ENCODE measurements at regions not wholly inside any gene's neighbourhood (a gene's known extent, or its start where the extent isn't known, plus 50 kb on each side); places are given as distances from the start of the nearest gene placed in this dataset.

DNA sequence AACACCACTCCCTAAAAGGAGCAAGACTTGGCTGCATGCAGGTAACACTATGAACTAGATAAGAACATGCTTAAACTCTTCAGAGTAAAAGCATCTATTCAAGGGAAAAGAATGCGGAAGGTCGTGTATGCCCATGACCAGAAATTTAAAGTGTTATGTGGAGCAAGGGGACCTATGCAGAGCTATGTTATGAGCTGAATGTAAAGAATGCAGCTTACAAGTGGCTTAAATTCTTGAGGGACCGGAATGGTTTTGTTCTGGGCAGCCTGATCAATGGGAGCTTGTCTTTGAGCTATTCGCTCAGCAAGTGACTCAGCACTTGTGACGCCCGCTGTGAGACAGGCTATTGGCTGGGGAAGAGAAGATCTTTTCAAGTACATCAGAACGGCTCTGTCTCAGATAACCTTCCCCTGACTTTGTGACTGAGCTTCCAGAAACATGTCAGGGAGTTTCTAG is 367.5 kb upstream of the THBS1 start:
- Histone ChIP-seq H3K9ac (ENCODE audit: low read length) (no peak overlapping the region), H3K36me3 (replicated peaks; ENCODE audit: low read depth, low read length) (peaks cover 5% of the 10 kb centered on the region), H3K4me3 (ENCODE audit: low read length) (no peak overlapping the region), H4K20me1 (ENCODE audit: insufficient read depth, low read length) (no peaks in the 10 kb centered on the region), H3K27ac (ENCODE audit: low read length) (no peak overlapping the region), H3K79me2 (ENCODE audit: low read length) (no peaks in the 10 kb centered on the region), H3K4me2 (ENCODE audit: low read length) (no peak overlapping the region), H3K27me3 (ENCODE audit: low read depth, low read length) (no peaks in the 10 kb centered on the region), H3K9me3 (ENCODE audit: insufficient read depth, low read length) (peaks cover 10% of the 10 kb centered on the region), H2AFZ (ENCODE audit: low read depth, low read length) (no peak overlapping the region), H3K4me1 (ENCODE audit: low read length) (peaks cover 7% of the 10 kb centered on the region)
- TF ChIP-seq EZH2phosphoT487 (IDR thresholded peaks at IDR 0.05; ENCODE audit: low read depth), result no peak
- no peak for TF ChIP-seq CTCF (IDR thresholded peaks at IDR 0.05; ENCODE audit: low read depth, low read length)

DNA sequence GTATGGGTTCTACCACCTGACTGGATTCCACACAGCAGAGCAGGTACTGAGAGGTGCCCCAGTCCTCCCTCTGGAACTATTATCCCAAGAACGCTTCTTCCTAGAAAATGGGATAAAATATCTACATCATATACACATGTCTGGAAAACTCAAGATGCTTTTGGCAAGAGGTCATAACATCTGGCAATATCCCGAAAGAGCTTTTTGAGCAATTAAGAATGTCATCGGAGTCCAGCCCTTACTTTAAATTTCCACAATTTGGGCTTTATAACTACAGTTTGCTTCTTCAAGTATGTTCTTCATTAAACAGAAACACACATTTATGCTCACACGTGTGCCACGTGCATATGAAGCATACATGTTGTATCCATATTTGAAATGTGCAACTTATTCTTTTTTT is 365.9 kb upstream of the THBS1 start:
- no peak overlapping the region for H2AFZ ChIP-seq (ENCODE audit: low read depth, low read length)
- H3K27ac ChIP-seq (ENCODE audit: low read length), result no peak overlapping the region
- H3K36me3 ChIP-seq (replicated peaks; ENCODE audit: low read depth, low read length), result peaks cover 5% of the 10 kb centered on the region
- no peak overlapping the region for H3K4me3 ChIP-seq (ENCODE audit: low read length)
- H3K9me3 ChIP-seq (ENCODE audit: insufficient read depth, low read length), result peaks cover 10% of the 10 kb centered on the region
- H3K27me3 ChIP-seq (ENCODE audit: low read depth, low read length), result no peaks in the 10 kb centered on the region
- no peaks in the 10 kb centered on the region for H3K4me1 ChIP-seq (ENCODE audit: low read length)
- no peaks in the 10 kb centered on the region for H4K20me1 ChIP-seq (ENCODE audit: insufficient read depth, low read length)
- no peaks in the 10 kb centered on the region for H3K79me2 ChIP-seq (ENCODE audit: low read length)
- TF ChIP-seq CTCF (IDR thresholded peaks at IDR 0.05; ENCODE audit: low read depth, low read length) (no peak), EZH2phosphoT487 (IDR thresholded peaks at IDR 0.05; ENCODE audit: low read depth) (no peak)
- H3K9ac ChIP-seq (ENCODE audit: low read length), result no peak overlapping the region
- H3K4me2 ChIP-seq (ENCODE audit: low read length), result no peak overlapping the region

- no peaks in the 10 kb centered on the region for H3K27me3 ChIP-seq (ENCODE audit: low read depth, low read length)
- no peak overlapping the region for H3K9ac ChIP-seq (ENCODE audit: low read length)
- no peaks in the 10 kb centered on the region for H3K4me1 ChIP-seq (ENCODE audit: low read length)
- H3K4me3 ChIP-seq (ENCODE audit: low read length), result no peak overlapping the region
- H3K36me3 ChIP-seq (replicated peaks; ENCODE audit: low read depth, low read length), result no peaks in the 10 kb centered on the region
- no peaks in the 10 kb centered on the region for H3K79me2 ChIP-seq (ENCODE audit: low read length)
- H2AFZ ChIP-seq (ENCODE audit: low read depth, low read length), result no peak overlapping the region
- no peak for TF ChIP-seq CTCF (IDR thresholded peaks at IDR 0.05; ENCODE audit: low read depth, low read length)
- no peak for TF ChIP-seq EZH2phosphoT487 (IDR thresholded peaks at IDR 0.05; ENCODE audit: low read depth)
- H3K27ac ChIP-seq (ENCODE audit: low read length), result no peak overlapping the region
- no peak overlapping the region for H3K4me2 ChIP-seq (ENCODE audit: low read length)
- H3K9me3 ChIP-seq (ENCODE audit: insufficient read depth, low read length), result peaks cover 3% of the 10 kb centered on the region; the same call in 1 of the 2 replicates
- no peaks in the 10 kb centered on the region for H4K20me1 ChIP-seq (ENCODE audit: insufficient read depth, low read length)
Observed at GRCh38 chr15:39216816-39217215, 364.1 kb upstream of the THBS1 start.

DNA sequence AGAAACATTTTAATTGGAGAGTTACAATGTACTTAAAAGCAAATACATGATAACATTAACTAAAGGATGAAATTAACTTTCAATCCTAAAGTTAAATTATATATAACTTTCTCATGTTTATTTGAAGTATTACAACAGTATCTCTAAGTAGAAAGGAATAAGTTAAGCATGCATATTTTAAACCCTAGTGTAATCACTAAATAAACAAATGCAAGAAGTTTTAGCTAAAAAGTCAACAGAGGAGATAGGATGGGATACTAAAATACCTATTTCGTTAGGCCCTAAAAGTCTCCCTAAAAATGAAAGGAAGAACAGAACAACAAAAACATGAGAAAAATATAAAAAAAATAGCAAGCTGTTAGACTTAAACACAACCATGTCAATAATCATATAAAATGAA is 361.3 kb upstream of the THBS1 start:
- no peak overlapping the region for H2AFZ ChIP-seq (ENCODE audit: low read depth, low read length)
- TF ChIP-seq EZH2phosphoT487 (IDR thresholded peaks at IDR 0.05; ENCODE audit: low read depth) (no peak), CTCF (IDR thresholded peaks at IDR 0.05; ENCODE audit: low read depth, low read length) (no peak)
- no peaks in the 10 kb centered on the region for H3K27me3 ChIP-seq (ENCODE audit: low read depth, low read length)
- H3K4me3 ChIP-seq (ENCODE audit: low read length), result no peak overlapping the region
- no peak overlapping the region for H3K27ac ChIP-seq (ENCODE audit: low read length)
- H4K20me1 ChIP-seq (ENCODE audit: insufficient read depth, low read length), result no peaks in the 10 kb centered on the region
- H3K36me3 ChIP-seq (replicated peaks; ENCODE audit: low read depth, low read length), result no peaks in the 10 kb centered on the region
- no peaks in the 10 kb centered on the region for H3K9me3 ChIP-seq (ENCODE audit: insufficient read depth, low read length)
- no peaks in the 10 kb centered on the region for H3K79me2 ChIP-seq (ENCODE audit: low read length)
- H3K9ac ChIP-seq (ENCODE audit: low read length), result no peak overlapping the region
- H3K4me2 ChIP-seq (ENCODE audit: low read length), result no peak overlapping the region
- H3K4me1 ChIP-seq (ENCODE audit: low read length), result no peaks in the 10 kb centered on the region

Data from OCI-LY3 (cell line).